GM18870 (cell line): ENCODE measurements at regions not wholly inside any gene's neighbourhood (a gene's known extent, or its start where the extent isn't known, plus 50 kb on each side); places are given as distances from the start of the nearest gene placed in this dataset.

Experiments
- ATAC-seq: cut with Tn5 transposase; IDR thresholded peaks from one replicate; pipeline ENCODE4 v1.9.1; 2021; ENCODE audit warnings: moderate library complexity; ENCODE audit not compliant: unreplicated experiment

GRCh38 chr18:2325933-2326332 is 245.4 kb downstream of the METTL4 start:
- ATAC-seq, result no peak

- ATAC-seq, result no peak
Measured at GRCh38 chr18:2326999-2327398, 244.3 kb downstream of the METTL4 start.

GRCh38 chr18:2330764-2331163 is 240.5 kb downstream of the METTL4 start:
- no peak for ATAC-seq

- no peak for ATAC-seq
Measured at GRCh38 chr18:2331491-2331890, 239.8 kb downstream of the METTL4 start.

GRCh38 chr18:2336690-2337392 is 234.5 kb downstream of the METTL4 start:
- ATAC-seq, result no peak

- ATAC-seq, result no peak
Measured at GRCh38 chr18:2337552-2338141, 233.7 kb downstream of the METTL4 start.

GRCh38 chr18:2338601-2339000 is 232.7 kb downstream of the METTL4 start:
- no peak for ATAC-seq

- ATAC-seq, result no peak
Measured at GRCh38 chr18:2340335-2340734, 231.0 kb downstream of the METTL4 start.

- ATAC-seq, result no peak
Measured at GRCh38 chr18:2348003-2348402, 223.3 kb downstream of the METTL4 start.

- ATAC-seq, result no peak
Measured at GRCh38 chr18:2351126-2351850, 220.0 kb downstream of the METTL4 start.

GRCh38 chr18:2354292-2354691 is 217.0 kb downstream of the METTL4 start:
- no peak for ATAC-seq

GRCh38 chr18:2356906-2357305 is 214.4 kb downstream of the METTL4 start:
- no peak for ATAC-seq

GRCh38 chr18:2360861-2361260 is 210.4 kb downstream of the METTL4 start:
- ATAC-seq, result no peak

GRCh38 chr18:2368102-2368501 is 203.2 kb downstream of the METTL4 start:
- no peak for ATAC-seq

- ATAC-seq, result no peak
Measured at GRCh38 chr18:2376707-2377106, 194.6 kb downstream of the METTL4 start.

GRCh38 chr18:2380101-2380500 is 191.2 kb downstream of the METTL4 start:
- no peak for ATAC-seq

- ATAC-seq, result no peak
Measured at GRCh38 chr18:2381539-2381938, 189.8 kb downstream of the METTL4 start.

- no peak for ATAC-seq
Measured at GRCh38 chr18:2387588-2387987, 183.7 kb downstream of the METTL4 start.

- no peak for ATAC-seq
Measured at GRCh38 chr18:2390158-2390557, 181.1 kb downstream of the METTL4 start.

GRCh38 chr18:2391470-2391869 is 179.8 kb downstream of the METTL4 start:
- ATAC-seq, result no peak

- no peak for ATAC-seq
Measured at GRCh38 chr18:2392446-2392845, 178.9 kb downstream of the METTL4 start.

GRCh38 chr18:2394684-2395083 is 176.6 kb downstream of the METTL4 start:
- no peak for ATAC-seq
